ENCODE measurements at regions not wholly inside any gene's neighbourhood (a gene's known extent, or its start where the extent isn't known, plus 50 kb on each side); places are given as distances from the start of the nearest gene placed in this dataset.

DNA sequence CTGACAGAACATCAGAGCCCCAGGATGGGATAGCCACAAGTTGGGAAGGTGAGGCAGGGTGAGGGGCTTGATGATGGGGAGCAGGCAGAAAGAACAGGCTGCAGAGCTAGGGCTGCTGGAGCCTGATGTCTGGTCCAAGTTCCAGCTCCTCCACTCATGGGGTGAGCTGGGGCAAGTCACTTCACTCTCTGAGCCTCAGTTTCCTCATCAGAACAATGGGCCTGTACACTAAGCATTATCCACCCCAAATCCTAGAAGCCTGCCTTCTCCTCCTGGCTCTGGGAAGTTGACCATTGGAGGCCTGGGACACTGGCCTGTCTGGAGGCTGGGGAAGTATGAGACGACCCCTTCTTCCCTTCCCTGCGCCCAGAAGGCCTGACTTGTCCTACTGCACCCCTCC, 51.8 kb upstream of the PSD2 start:
- no peak for TF ChIP-seq EP300 (IDR thresholded peaks at IDR 0.05)
- no peak for TF ChIP-seq CTCF (IDR thresholded peaks at IDR 0.05)

Data from sigmoid colon (tissue), 4 donors.